Keratinocyte (primary cell): ENCODE measurements at regions not wholly inside any gene's neighbourhood (a gene's known extent, or its start where the extent isn't known, plus 50 kb on each side); places are given as distances from the start of the nearest gene placed in this dataset.

Experiments used
- DNase-seq: peaks from one replicate; pipeline ENCODE4 v3.0.0-alpha.2; 2011; ENCODE audit warnings: low read depth, missing footprints, low spot score
- FAIRE-seq: peaks from 2 replicates; lab custom pipeline; 2011; peaks lifted over from hg19 to GRCh38; lab: Jason Lieb, UNC
- H2AFZ ChIP-seq: 2 replicates; pipeline ENCODE4 v1.6.0; 2012; ENCODE audit warnings: low read length, control low read depth, inconsistent platforms; ENCODE audit not compliant: control insufficient read depth
- H3K27ac ChIP-seq: 2 replicates; pipeline ENCODE4 v1.5.1; 2011; ENCODE audit warnings: low read length; ENCODE audit not compliant: control insufficient read depth, insufficient read depth
- H3K27me3 ChIP-seq: 3 replicates; pipeline ENCODE4 v1.6.0; 2011; ENCODE audit warnings: low read length; ENCODE audit not compliant: control insufficient read depth, insufficient read depth; ENCODE audit errors: extremely low read depth
- H3K36me3 ChIP-seq, 2 experiments: 2 replicates in 1 of 2; 3 replicates in 1 of 2; pipeline ENCODE4 v1.5.1; 2011; ENCODE audit warnings: low read length in 2 of 2, mild to moderate bottlenecking in 1 of 2; ENCODE audit not compliant: control insufficient read depth in 2 of 2, insufficient read depth in 2 of 2; ENCODE audit errors: extremely low read depth in 1 of 2
- H3K4me1 ChIP-seq: 3 replicates; pipeline ENCODE4 v1.5.1; 2011; ENCODE audit warnings: low read length; ENCODE audit not compliant: control insufficient read depth, insufficient read depth; ENCODE audit errors: extremely low read depth
- H3K4me2 ChIP-seq: 3 replicates; pipeline ENCODE4 v1.6.0; 2011; ENCODE audit warnings: low read depth, low read length; ENCODE audit not compliant: control insufficient read depth, insufficient read depth; ENCODE audit errors: extremely low read depth
- H3K4me3 ChIP-seq, 3 experiments: fragments of 200-600 bp in 1 of 3; sonication (generic) in 1 of 3; 2 replicates in 2 of 3; 3 replicates in 1 of 3; pipeline ENCODE4 v1.5.1; 2011 to 2016; ENCODE audit warnings: low read length in 3 of 3, mild to moderate bottlenecking in 3 of 3, control low read depth in 2 of 3, inconsistent platforms in 1 of 3, low read depth in 1 of 3, mixed read lengths in 1 of 3, mixed run types in 1 of 3, moderate library complexity in 1 of 3; ENCODE audit not compliant: control insufficient read depth in 2 of 3, insufficient read depth in 2 of 3; ENCODE audit errors: extremely low read depth in 1 of 3
- H3K79me2 ChIP-seq: 2 replicates; pipeline ENCODE4 v1.6.0; 2012; ENCODE audit warnings: low read length; ENCODE audit not compliant: control insufficient read depth, insufficient read depth
- H3K9ac ChIP-seq: 3 replicates; pipeline ENCODE4 v1.6.0; 2011; ENCODE audit warnings: low read length; ENCODE audit not compliant: control insufficient read depth, insufficient read depth; ENCODE audit errors: extremely low read depth
- H3K9me1 ChIP-seq: 3 replicates; pipeline ENCODE4 v1.6.0; 2011; ENCODE audit warnings: low read length; ENCODE audit not compliant: control insufficient read depth, insufficient read depth; ENCODE audit errors: extremely low read depth
- H3K9me3 ChIP-seq: 2 replicates; pipeline ENCODE4 v1.5.1; 2012; ENCODE audit warnings: low read depth, low read length; ENCODE audit not compliant: control insufficient read depth
- H4K20me1 ChIP-seq: 3 replicates; pipeline ENCODE4 v1.6.0; 2011; ENCODE audit warnings: low read length; ENCODE audit not compliant: control insufficient read depth, insufficient read depth; ENCODE audit errors: extremely low read depth
- EZH2 ChIP-seq: IDR thresholded peaks from one replicate; pipeline ENCODE4 v1.6.1; 2012; ENCODE audit warnings: inconsistent platforms, mild to moderate bottlenecking, low read length, moderate library complexity
- dilution Hi-C: fragments of 300-500 bp; cut with MboI; formaldehyde crosslinking; loops from one replicate; pipeline ENCODE4 v1.7.0; 2020; ENCODE audit warnings: low sequenced_read_pairs; ENCODE audit not compliant: extremely low pct_ligation_motif_present
- TF ChIP-seq, protein P1 (sequence below), 3 experiments: IDR thresholded peaks in 1 of 3; conservative IDR thresholded peaks in 1 of 3; optimal IDR thresholded peaks in 1 of 3; 2 replicates in 2 of 3; 3 replicates in 1 of 3; pipeline versions ENCODE3 to v1.5.1; 2011; ENCODE audit warnings: low read length in 3 of 3, mild to moderate bottlenecking in 3 of 3, moderate library complexity in 2 of 3, control low read depth in 1 of 3, inconsistent platforms in 1 of 3; ENCODE audit not compliant: insufficient read depth in 2 of 3; ENCODE audit errors: extremely low read depth in 1 of 3

DNA sequence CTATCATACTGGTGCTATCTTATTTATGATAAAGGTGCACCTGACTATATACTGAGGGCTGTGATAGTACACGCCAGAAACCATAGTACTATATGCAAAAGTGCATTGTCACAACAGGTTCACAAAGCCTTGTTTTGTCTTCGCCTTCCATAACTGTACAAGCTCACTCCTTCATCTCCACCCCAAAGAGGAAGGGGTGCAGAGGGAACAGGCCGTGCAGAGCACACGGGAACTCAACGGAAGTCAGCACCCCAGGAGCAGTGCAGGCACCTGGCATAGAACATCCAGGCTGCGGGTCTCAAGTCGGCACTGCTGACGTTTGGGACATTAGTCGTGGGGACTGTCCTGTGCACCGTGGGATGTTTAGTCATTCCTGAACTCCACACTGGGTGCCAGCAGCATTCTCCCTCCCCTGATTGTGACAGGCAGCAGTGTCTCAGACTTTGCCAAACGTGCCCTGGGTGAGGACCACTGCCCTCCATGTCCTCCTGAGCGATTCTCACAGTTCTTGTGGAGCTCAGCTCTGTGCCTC is 99.7 kb downstream of the PXDC1 start:
- Histone ChIP-seq H3K36me3 (no peaks in the 10 kb centered on the region), H3K4me2 (no peak overlapping the region), H3K9me1 (no peaks in the 10 kb centered on the region), H3K27ac (no peak overlapping the region), H4K20me1 (no peaks in the 10 kb centered on the region), H3K4me3 (no peak overlapping the region), H3K79me2 (no peaks in the 10 kb centered on the region), H3K9ac (no peak overlapping the region), H3K27me3 (peaks cover 4% of the 10 kb centered on the region), H3K4me1 (no peaks in the 10 kb centered on the region), H3K9me3 (no peaks in the 10 kb centered on the region), H2AFZ (no peak overlapping the region)
- dilution Hi-C loops = no loop called here
- TF ChIP-seq, protein P1, sequence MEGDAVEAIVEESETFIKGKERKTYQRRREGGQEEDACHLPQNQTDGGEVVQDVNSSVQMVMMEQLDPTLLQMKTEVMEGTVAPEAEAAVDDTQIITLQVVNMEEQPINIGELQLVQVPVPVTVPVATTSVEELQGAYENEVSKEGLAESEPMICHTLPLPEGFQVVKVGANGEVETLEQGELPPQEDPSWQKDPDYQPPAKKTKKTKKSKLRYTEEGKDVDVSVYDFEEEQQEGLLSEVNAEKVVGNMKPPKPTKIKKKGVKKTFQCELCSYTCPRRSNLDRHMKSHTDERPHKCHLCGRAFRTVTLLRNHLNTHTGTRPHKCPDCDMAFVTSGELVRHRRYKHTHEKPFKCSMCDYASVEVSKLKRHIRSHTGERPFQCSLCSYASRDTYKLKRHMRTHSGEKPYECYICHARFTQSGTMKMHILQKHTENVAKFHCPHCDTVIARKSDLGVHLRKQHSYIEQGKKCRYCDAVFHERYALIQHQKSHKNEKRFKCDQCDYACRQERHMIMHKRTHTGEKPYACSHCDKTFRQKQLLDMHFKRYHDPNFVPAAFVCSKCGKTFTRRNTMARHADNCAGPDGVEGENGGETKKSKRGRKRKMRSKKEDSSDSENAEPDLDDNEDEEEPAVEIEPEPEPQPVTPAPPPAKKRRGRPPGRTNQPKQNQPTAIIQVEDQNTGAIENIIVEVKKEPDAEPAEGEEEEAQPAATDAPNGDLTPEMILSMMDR (optimal IDR thresholded peaks at IDR 0.05 in 1 of 3, IDR thresholded peaks at IDR 0.05 in 1 of 3, conservative IDR thresholded peaks at IDR 0.05 in 1 of 3; ENCODE audit: extremely low read depth in 1 of 3, insufficient read depth in 2 of 3, low read length in 3 of 3) = no peak
- no peak for TF ChIP-seq EZH2
- FAIRE-seq (no peak), DNase-seq (no peak)

- no peak for FAIRE-seq
- Histone ChIP-seq H3K4me3 (no peak overlapping the region), H2AFZ (no peak overlapping the region), H3K27me3 (peaks cover 6% of the 10 kb centered on the region), H3K9me3 (no peaks in the 10 kb centered on the region), H3K36me3 (no peaks in the 10 kb centered on the region), H3K79me2 (no peaks in the 10 kb centered on the region), H3K27ac (no peak overlapping the region), H3K4me2 (no peak overlapping the region), H3K9ac (no peak overlapping the region), H3K4me1 (no peaks in the 10 kb centered on the region), H3K9me1 (no peaks in the 10 kb centered on the region), H4K20me1 (no peaks in the 10 kb centered on the region)
- dilution Hi-C loops = no loop called here
- TF ChIP-seq EZH2 = no peak
- TF ChIP-seq, protein P1 (optimal IDR thresholded peaks at IDR 0.05 in 1 of 3, IDR thresholded peaks at IDR 0.05 in 1 of 3, conservative IDR thresholded peaks at IDR 0.05 in 1 of 3; ENCODE audit: extremely low read depth in 1 of 3, insufficient read depth in 2 of 3, low read length in 3 of 3) = no peak
- no peak for DNase-seq
Observed at GRCh38 chr6:3650959-3651697, 100.4 kb downstream of the PXDC1 start.
